ENCODE measurements at regions not wholly inside any gene's neighbourhood (a gene's known extent, or its start where the extent isn't known, plus 50 kb on each side); places are given as distances from the start of the nearest gene placed in this dataset.

GRCh38 chr11:134468081-134468668 is 56.1 kb upstream of the B3GAT1 start:
- DNase-seq (no peak), ATAC-seq (no peak)
- no peaks in the 10 kb centered on the region for H3K4me1 ChIP-seq
- H3K9me3 ChIP-seq = no peaks in the 10 kb centered on the region
- H3K36me3 ChIP-seq = no peaks in the 10 kb centered on the region
- H3K4me3 ChIP-seq = no peak overlapping the region
- intact Hi-C loops (cut with DNase I) = no loop called here
- no peak overlapping the region for H3K27ac ChIP-seq
- no peak for TF ChIP-seq CTCF (IDR thresholded peaks at IDR 0.05)
- H3K27me3 ChIP-seq = peaks cover 0 to 61% of the 10 kb centered on the region in 2 donors

DNA sequence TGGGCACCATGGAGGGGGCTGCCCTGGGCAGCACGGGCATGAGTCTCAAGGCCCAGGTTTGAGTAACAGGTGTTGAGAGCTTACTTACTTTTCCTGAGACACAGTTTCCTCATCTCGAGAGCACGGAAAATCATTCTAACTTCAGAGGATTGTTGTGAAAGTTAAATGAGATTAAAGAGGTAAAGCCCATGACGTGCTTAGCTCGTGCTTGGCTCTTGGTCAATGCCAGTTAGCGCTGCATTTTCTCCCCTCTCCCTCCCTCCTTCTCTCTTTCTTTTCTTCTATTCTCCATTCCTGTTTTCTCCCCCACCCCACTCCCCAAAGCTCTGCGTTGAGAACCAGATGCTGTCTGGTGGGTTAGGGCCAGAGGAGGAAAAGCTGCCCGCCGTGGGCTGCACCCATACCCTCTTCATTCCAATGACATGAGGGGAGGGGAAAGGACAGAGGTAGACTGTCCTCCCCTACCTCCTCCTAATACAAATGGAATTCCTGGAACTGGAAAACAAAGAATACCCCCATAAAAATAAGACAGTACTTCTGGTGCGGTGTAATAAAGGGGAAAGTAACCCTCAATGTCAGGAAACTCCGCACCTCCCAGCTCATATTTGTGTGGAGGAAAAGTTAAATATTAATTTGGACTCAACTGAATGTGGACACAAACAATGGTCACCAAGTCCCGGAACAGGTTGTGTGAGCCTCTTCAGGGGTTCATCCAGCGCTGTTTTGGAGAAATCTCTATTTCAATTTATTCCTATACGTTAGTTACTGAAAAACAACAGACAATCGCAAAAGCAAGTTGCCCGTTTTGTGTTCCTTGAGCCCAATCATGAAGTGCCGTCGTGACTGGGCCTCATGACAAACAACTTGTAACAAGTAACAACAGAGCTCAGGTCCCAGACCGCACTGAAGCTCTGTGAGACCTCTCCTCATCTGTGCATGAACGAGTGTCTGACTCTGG is 54.8 kb upstream of the B3GAT1 start:
- ATAC-seq (no peak), DNase-seq (peak in 1 of 4 donors; percentile 28)
- no peaks in the 10 kb centered on the region for H3K4me1 ChIP-seq
- no peak for TF ChIP-seq CTCF (IDR thresholded peaks at IDR 0.05)
- H3K36me3 ChIP-seq = no peaks in the 10 kb centered on the region
- H3K27me3 ChIP-seq = peaks cover 0 to 48% of the 10 kb centered on the region in 2 donors
- intact Hi-C loops (cut with DNase I) = no loop called here
- no peaks in the 10 kb centered on the region for H3K9me3 ChIP-seq
- H3K27ac ChIP-seq = no peak overlapping the region
- H3K4me3 ChIP-seq = no peak overlapping the region

- H3K4me1 ChIP-seq = no peaks in the 10 kb centered on the region
- DNase-seq (peak in 1 of 4 donors; percentile 13), ATAC-seq (peak; percentile 53)
- H3K27ac ChIP-seq = no peak overlapping the region
- H3K27me3 ChIP-seq = peaks cover 0 to 41% of the 10 kb centered on the region in 2 donors
- no peak for TF ChIP-seq CTCF (IDR thresholded peaks at IDR 0.05)
- intact Hi-C loops (cut with DNase I) = no loop called here
- no peak overlapping the region for H3K4me3 ChIP-seq
- no peaks in the 10 kb centered on the region for H3K9me3 ChIP-seq
- H3K36me3 ChIP-seq = no peaks in the 10 kb centered on the region
Observed at GRCh38 chr11:134466156-134466555, 54.1 kb upstream of the B3GAT1 start.

DNA sequence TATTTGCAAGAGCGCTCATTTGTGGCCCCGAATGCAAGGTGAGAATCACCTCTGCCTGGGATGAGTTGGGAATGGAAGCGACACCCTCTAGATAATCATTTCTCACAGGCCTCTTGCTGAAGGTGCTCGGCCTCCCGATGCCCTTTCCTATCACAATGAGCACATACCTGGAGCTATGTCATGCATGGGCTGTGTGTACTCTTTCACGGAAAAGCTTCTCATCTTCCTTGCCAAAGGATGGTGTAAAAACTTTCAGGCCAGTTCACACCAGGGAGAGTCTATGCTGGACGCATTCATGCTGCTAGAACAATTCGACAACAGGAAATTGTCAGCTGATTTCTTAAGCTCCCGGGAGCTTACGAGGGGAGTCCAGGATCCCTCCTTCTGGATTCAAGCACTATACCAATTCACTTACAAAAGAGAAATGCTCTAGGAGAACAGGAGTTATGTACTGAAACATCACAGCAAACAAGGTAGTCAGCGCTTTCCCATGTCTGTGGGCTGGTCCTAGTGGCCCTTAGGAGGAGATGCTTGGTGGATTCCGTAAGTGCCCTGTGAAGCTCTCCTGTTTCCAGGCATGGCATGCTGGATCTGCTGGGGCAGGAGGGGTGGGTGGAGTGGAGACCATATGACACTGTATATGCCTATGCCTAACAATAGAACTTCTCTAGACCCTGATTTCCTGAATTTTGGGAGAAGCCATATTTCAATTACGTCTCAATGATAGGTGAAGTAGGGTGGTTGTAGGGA is 53.1 kb upstream of the B3GAT1 start:
- no peak for TF ChIP-seq CTCF (IDR thresholded peaks at IDR 0.05)
- Histone ChIP-seq H3K4me1 (no peaks in the 10 kb centered on the region), H3K4me3 (no peak overlapping the region), H3K9me3 (no peaks in the 10 kb centered on the region), H3K27ac (no peak overlapping the region), H3K36me3 (no peaks in the 10 kb centered on the region), H3K27me3 (peaks cover 0 to 31% of the 10 kb centered on the region in 2 donors)
- no peak for DNase-seq
- intact Hi-C loops (cut with DNase I) = no loop called here
- ATAC-seq = no peak

DNA sequence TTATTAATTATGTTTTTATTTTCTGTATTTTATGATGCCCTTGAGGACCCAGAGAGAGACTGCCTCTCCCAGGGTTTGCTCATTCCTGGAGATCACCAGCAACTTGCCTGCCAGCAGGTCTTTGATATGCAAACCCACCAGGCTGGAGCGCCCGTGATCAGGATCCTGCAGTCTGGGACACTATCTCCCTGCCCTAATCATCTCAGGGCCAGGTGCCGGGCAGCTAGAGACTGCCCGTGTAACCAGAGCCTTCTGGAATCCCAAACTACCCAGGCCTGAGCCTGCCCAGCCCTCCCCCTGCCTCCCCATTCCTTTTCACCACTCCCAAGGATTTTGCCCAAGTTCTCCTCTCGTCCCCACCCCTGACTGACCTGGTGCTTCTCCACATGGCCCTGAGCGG is 52.2 kb upstream of the B3GAT1 start:
- no peak overlapping the region for H3K4me3 ChIP-seq
- no peak for TF ChIP-seq CTCF (IDR thresholded peaks at IDR 0.05)
- H3K27me3 ChIP-seq = peaks cover 0 to 30% of the 10 kb centered on the region in 2 donors
- no peak overlapping the region for H3K27ac ChIP-seq
- no peaks in the 10 kb centered on the region for H3K36me3 ChIP-seq
- ATAC-seq (no peak), DNase-seq (no peak)
- H3K9me3 ChIP-seq = no peaks in the 10 kb centered on the region
- H3K4me1 ChIP-seq = no peaks in the 10 kb centered on the region
- intact Hi-C loops (cut with DNase I) = no loop called here

Data from left lung (tissue), 4 donors.